ENCODE measurements at regions not wholly inside any gene's neighbourhood (a gene's known extent, or its start where the extent isn't known, plus 50 kb on each side); places are given as distances from the start of the nearest gene placed in this dataset.

- H2AFZ ChIP-seq (ENCODE audit: control insufficient read depth, low read length) = no peak overlapping the region
- no peak for TF ChIP-seq CTCF (optimal IDR thresholded peaks at IDR 0.05 in 1 of 3, IDR thresholded peaks at IDR 0.05 in 1 of 3, conservative IDR thresholded peaks at IDR 0.05 in 1 of 3; ENCODE audit: extremely low read depth in 1 of 3, insufficient read depth in 2 of 3, low read length in 3 of 3)
- no peak for TF ChIP-seq EZH2 (IDR thresholded peaks at IDR 0.05; ENCODE audit: low read length)
Measured at GRCh38 chr2:81077396-81077795, 772.8 kb upstream of the LRRTM1 start.

DNA sequence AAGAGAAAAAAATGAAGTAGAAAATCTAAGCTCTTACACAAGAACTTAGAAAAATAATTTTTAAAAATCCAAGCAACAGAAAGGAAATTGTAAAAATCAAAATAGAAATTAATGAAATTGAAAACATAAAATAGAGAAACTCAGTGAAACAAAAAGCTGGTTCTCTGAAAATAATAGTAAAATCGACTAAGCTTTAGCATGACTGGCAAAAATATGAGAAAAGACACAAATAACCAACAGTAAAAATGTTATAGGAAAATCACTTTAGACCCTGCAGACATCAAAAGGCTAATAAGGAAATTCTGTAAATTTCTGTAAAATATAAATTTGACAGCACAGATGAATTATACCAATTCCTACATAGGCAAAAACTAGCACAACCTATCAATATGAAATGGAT lies 768.9 kb upstream of the LRRTM1 start:
- DNase-seq (ENCODE audit: low read depth, low spot score) = no peak
- no peak overlapping the region for H2AFZ ChIP-seq (ENCODE audit: control insufficient read depth, low read length)
- no peak overlapping the region for H3K4me3 ChIP-seq (ENCODE audit: control insufficient read depth in 2 of 3, extremely low read depth in 1 of 3, insufficient read depth in 2 of 3, low read depth in 1 of 3, low read length in 3 of 3)
- no peak for TF ChIP-seq EZH2 (IDR thresholded peaks at IDR 0.05; ENCODE audit: low read length)
- no peak for TF ChIP-seq CTCF (optimal IDR thresholded peaks at IDR 0.05 in 1 of 3, IDR thresholded peaks at IDR 0.05 in 1 of 3, conservative IDR thresholded peaks at IDR 0.05 in 1 of 3; ENCODE audit: extremely low read depth in 1 of 3, insufficient read depth in 2 of 3, low read length in 3 of 3)
- dilution Hi-C loops (cut with MboI; ENCODE audit: extremely low pct_ligation_motif_present, low sequenced_read_pairs) = no loop called here
- H3K4me2 ChIP-seq (ENCODE audit: control insufficient read depth, extremely low read depth, insufficient read depth, low read depth, low read length) = no peak overlapping the region
- no peaks in the 10 kb centered on the region for H4K20me1 ChIP-seq (ENCODE audit: control insufficient read depth, extremely low read depth, insufficient read depth, low read length)
- no peak overlapping the region for H3K9ac ChIP-seq (ENCODE audit: control insufficient read depth, extremely low read depth, insufficient read depth, low read length)
- FAIRE-seq = no peak
- H3K9me1 ChIP-seq (ENCODE audit: control insufficient read depth, extremely low read depth, insufficient read depth, low read length) = no peaks in the 10 kb centered on the region
- H3K9me3 ChIP-seq (ENCODE audit: control insufficient read depth, low read depth, low read length) = no peaks in the 10 kb centered on the region
- H3K4me1 ChIP-seq (ENCODE audit: control insufficient read depth, extremely low read depth, insufficient read depth, low read length) = no peaks in the 10 kb centered on the region
- H3K36me3 ChIP-seq (ENCODE audit: control insufficient read depth in 2 of 2, extremely low read depth in 1 of 2, insufficient read depth in 2 of 2, low read length in 2 of 2) = no peaks in the 10 kb centered on the region
- H3K27me3 ChIP-seq (ENCODE audit: control insufficient read depth, extremely low read depth, insufficient read depth, low read length) = no peaks in the 10 kb centered on the region
- no peak overlapping the region for H3K27ac ChIP-seq (ENCODE audit: control insufficient read depth, insufficient read depth, low read length)
- H3K79me2 ChIP-seq (ENCODE audit: control insufficient read depth, insufficient read depth, low read length) = no peaks in the 10 kb centered on the region

More at GRCh38 chr2:81077396-81077795, 772.8 kb upstream of the LRRTM1 start:
- dilution Hi-C loops (cut with MboI; ENCODE audit: extremely low pct_ligation_motif_present, low sequenced_read_pairs) = no loop called here
- H3K79me2 ChIP-seq (ENCODE audit: control insufficient read depth, insufficient read depth, low read length) = no peaks in the 10 kb centered on the region
- no peak overlapping the region for H3K4me3 ChIP-seq (ENCODE audit: control insufficient read depth in 2 of 3, extremely low read depth in 1 of 3, insufficient read depth in 2 of 3, low read depth in 1 of 3, low read length in 3 of 3)
- H3K36me3 ChIP-seq (ENCODE audit: control insufficient read depth in 2 of 2, extremely low read depth in 1 of 2, insufficient read depth in 2 of 2, low read length in 2 of 2) = no peaks in the 10 kb centered on the region
- no peak for DNase-seq (ENCODE audit: low read depth, low spot score)
- H3K27ac ChIP-seq (ENCODE audit: control insufficient read depth, insufficient read depth, low read length) = no peak overlapping the region
- H4K20me1 ChIP-seq (ENCODE audit: control insufficient read depth, extremely low read depth, insufficient read depth, low read length) = no peaks in the 10 kb centered on the region
- no peak overlapping the region for H3K4me2 ChIP-seq (ENCODE audit: control insufficient read depth, extremely low read depth, insufficient read depth, low read depth, low read length)
- H3K9ac ChIP-seq (ENCODE audit: control insufficient read depth, extremely low read depth, insufficient read depth, low read length) = no peak overlapping the region
- H3K27me3 ChIP-seq (ENCODE audit: control insufficient read depth, extremely low read depth, insufficient read depth, low read length) = no peaks in the 10 kb centered on the region
- no peaks in the 10 kb centered on the region for H3K9me1 ChIP-seq (ENCODE audit: control insufficient read depth, extremely low read depth, insufficient read depth, low read length)
- no peaks in the 10 kb centered on the region for H3K9me3 ChIP-seq (ENCODE audit: control insufficient read depth, low read depth, low read length)
- no peaks in the 10 kb centered on the region for H3K4me1 ChIP-seq (ENCODE audit: control insufficient read depth, extremely low read depth, insufficient read depth, low read length)
- FAIRE-seq = no peak
